Stimulated activated CD4-positive, alpha-beta T cell treated with anti-CD3 and anti-CD28 coated beads, Interleukin-2, amount 100 ng/mL, for 48 hours (primary cell): ENCODE measurements at regions not wholly inside any gene's neighbourhood (a gene's known extent, or its start where the extent isn't known, plus 50 kb on each side); places are given as distances from the start of the nearest gene placed in this dataset.

Experiments
- DNase-seq, 2 donors: peaks; one replicate each; pipeline ENCODE4 v3.0.0-alpha.2; 2020

- DNase-seq: no peak
Measured at GRCh38 chr18:24628326-24628725, 167.9 kb downstream of the HRH4 start.

GRCh38 chr18:24629921-24630320, 169.5 kb downstream of the HRH4 start:
- no peak for DNase-seq

GRCh38 chr18:24630346-24630880, 170.0 kb downstream of the HRH4 start:
- DNase-seq: no peak

- DNase-seq: no peak
Measured at GRCh38 chr18:24631243-24632025, 171.0 kb downstream of the HRH4 start.

- DNase-seq: no peak
Measured at GRCh38 chr18:24632158-24632988, 171.9 kb downstream of the HRH4 start.

GRCh38 chr18:24633121-24633520, 172.7 kb downstream of the HRH4 start:
- no peak for DNase-seq

- no peak for DNase-seq
Measured at GRCh38 chr18:24649571-24649970, 189.1 kb downstream of the HRH4 start.

GRCh38 chr18:24651434-24651833, 191.0 kb downstream of the HRH4 start:
- DNase-seq: no peak

- DNase-seq: no peak
Measured at GRCh38 chr18:24656050-24656449, 195.6 kb downstream of the HRH4 start.

- no peak for DNase-seq
Measured at GRCh38 chr18:24656551-24657443, 196.4 kb downstream of the HRH4 start.

GRCh38 chr18:24657444-24657842, 197.0 kb downstream of the HRH4 start:
- DNase-seq: no peak

- no peak for DNase-seq
Measured at GRCh38 chr18:24658302-24658701, 197.9 kb downstream of the HRH4 start.

- DNase-seq: no peak
Measured at GRCh38 chr18:24659827-24660720, 199.6 kb downstream of the HRH4 start.

- no peak for DNase-seq
Measured at GRCh38 chr18:24660956-24661355, 200.5 kb downstream of the HRH4 start.

- no peak for DNase-seq
Measured at GRCh38 chr18:24662412-24662821, 202.0 kb downstream of the HRH4 start.

GRCh38 chr18:24663026-24663425, 202.6 kb downstream of the HRH4 start:
- no peak for DNase-seq

GRCh38 chr18:24669015-24669414, 208.6 kb downstream of the HRH4 start:
- no peak for DNase-seq

- DNase-seq: no peak
Measured at GRCh38 chr18:24669502-24669901, 209.1 kb downstream of the HRH4 start.

GRCh38 chr18:24672165-24672941, 211.9 kb downstream of the HRH4 start:
- DNase-seq: no peak

- no peak for DNase-seq
Measured at GRCh38 chr18:24674200-24674599, 213.8 kb downstream of the HRH4 start.

- no peak for DNase-seq
Measured at GRCh38 chr18:24674605-24675004, 214.2 kb downstream of the HRH4 start.
